ENCODE measurements at regions not wholly inside any gene's neighbourhood (a gene's known extent, or its start where the extent isn't known, plus 50 kb on each side); places are given as distances from the start of the nearest gene placed in this dataset.
A peak's percentile ranks its signal among the peaks of the same experiment; 100 is the strongest.

GRCh38 chr2:40004336-40004735 is 225.3 kb upstream of the THUMPD2 start:
- TF ChIP-seq CTCF (conservative IDR thresholded peaks at IDR 0.05; ENCODE audit: low read depth, low read length) (no peak), CEBPB (IDR thresholded peaks at IDR 0.05; ENCODE audit: low read depth, low read length) (peak; percentile 18; the same call in 1 of the 2 replicates), MAFK (IDR thresholded peaks at IDR 0.05; ENCODE audit: low read depth, low read length) (no peak), USF2 (IDR thresholded peaks at IDR 0.05; ENCODE audit: low read depth, low read length) (no peak), POLR2A (IDR thresholded peaks at IDR 0.05; ENCODE audit: low read depth, low read length) (no peak), FOS (IDR thresholded peaks at IDR 0.05; ENCODE audit: low read depth, low read length) (no peak), RFX5 (IDR thresholded peaks at IDR 0.05; ENCODE audit: low read depth, low read length) (no peak), RAD21 (IDR thresholded peaks at IDR 0.05; ENCODE audit: low read length) (no peak), SMC3 (IDR thresholded peaks at IDR 0.05; ENCODE audit: low read depth, low read length) (no peak), MXI1 (IDR thresholded peaks at IDR 0.05; ENCODE audit: borderline replicate concordance, low read depth, low read length) (no peak), MAZ (IDR thresholded peaks at IDR 0.05; ENCODE audit: borderline replicate concordance, low read depth, low read length) (no peak)
